ENCODE measurements at regions not wholly inside any gene's neighbourhood (a gene's known extent, or its start where the extent isn't known, plus 50 kb on each side); places are given as distances from the start of the nearest gene placed in this dataset.

DNA sequence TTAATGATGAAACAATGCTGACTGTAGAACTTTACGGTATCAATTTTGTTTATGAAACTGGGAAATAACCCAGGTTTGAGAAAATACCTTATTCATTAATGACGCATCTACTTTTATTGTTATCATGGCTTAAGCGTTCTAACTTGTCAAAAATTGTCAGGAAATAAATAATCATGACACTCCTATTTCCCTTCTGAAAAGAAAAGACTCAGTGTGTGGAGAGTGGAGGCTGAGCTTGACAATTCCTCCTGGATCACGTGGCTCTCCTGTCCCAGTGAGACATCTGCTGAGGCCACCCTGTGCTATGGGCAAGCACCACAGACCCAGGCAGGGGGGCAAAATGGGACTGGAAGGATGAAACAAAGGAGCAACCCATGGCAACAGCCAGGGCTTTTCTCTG, 466.4 kb downstream of the ZNF608 start:
- TF ChIP-seq, protein P1, sequence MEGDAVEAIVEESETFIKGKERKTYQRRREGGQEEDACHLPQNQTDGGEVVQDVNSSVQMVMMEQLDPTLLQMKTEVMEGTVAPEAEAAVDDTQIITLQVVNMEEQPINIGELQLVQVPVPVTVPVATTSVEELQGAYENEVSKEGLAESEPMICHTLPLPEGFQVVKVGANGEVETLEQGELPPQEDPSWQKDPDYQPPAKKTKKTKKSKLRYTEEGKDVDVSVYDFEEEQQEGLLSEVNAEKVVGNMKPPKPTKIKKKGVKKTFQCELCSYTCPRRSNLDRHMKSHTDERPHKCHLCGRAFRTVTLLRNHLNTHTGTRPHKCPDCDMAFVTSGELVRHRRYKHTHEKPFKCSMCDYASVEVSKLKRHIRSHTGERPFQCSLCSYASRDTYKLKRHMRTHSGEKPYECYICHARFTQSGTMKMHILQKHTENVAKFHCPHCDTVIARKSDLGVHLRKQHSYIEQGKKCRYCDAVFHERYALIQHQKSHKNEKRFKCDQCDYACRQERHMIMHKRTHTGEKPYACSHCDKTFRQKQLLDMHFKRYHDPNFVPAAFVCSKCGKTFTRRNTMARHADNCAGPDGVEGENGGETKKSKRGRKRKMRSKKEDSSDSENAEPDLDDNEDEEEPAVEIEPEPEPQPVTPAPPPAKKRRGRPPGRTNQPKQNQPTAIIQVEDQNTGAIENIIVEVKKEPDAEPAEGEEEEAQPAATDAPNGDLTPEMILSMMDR (IDR thresholded peaks at IDR 0.05): no peak
- no peak for TF ChIP-seq POLR2AphosphoS5 (IDR thresholded peaks at IDR 0.05)
- TF ChIP-seq EP300 (IDR thresholded peaks at IDR 0.05): no peak
